ENCODE measurements at regions not wholly inside any gene's neighbourhood (a gene's known extent, or its start where the extent isn't known, plus 50 kb on each side); places are given as distances from the start of the nearest gene placed in this dataset.

DNA sequence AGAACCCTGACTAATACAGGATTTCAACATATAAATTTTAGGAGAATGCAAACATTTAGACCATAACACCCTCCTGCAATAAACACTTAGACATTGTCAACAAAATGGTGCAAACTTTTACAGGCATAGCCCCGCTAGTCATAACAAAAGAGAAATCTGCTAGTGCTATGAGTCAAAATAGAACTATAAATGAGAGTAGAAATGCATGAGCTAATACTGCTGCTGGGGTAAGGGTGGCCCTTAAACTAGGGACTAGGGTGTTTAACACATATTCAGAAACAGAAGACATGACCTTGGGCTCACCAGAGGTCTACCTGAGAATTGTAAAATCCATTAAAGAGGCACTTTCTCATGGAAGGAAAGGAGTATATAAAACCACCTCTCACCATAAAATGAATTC, 131.6 kb downstream of the TLR4 start:
- TF ChIP-seq, protein P1, sequence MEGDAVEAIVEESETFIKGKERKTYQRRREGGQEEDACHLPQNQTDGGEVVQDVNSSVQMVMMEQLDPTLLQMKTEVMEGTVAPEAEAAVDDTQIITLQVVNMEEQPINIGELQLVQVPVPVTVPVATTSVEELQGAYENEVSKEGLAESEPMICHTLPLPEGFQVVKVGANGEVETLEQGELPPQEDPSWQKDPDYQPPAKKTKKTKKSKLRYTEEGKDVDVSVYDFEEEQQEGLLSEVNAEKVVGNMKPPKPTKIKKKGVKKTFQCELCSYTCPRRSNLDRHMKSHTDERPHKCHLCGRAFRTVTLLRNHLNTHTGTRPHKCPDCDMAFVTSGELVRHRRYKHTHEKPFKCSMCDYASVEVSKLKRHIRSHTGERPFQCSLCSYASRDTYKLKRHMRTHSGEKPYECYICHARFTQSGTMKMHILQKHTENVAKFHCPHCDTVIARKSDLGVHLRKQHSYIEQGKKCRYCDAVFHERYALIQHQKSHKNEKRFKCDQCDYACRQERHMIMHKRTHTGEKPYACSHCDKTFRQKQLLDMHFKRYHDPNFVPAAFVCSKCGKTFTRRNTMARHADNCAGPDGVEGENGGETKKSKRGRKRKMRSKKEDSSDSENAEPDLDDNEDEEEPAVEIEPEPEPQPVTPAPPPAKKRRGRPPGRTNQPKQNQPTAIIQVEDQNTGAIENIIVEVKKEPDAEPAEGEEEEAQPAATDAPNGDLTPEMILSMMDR (IDR thresholded peaks at IDR 0.05; ENCODE audit: low read depth, low read length), result no peak
- TF ChIP-seq MYC (IDR thresholded peaks at IDR 0.05; ENCODE audit: low read depth, low read length) (no peak), POLR2A (IDR thresholded peaks at IDR 0.05; ENCODE audit: extremely low read depth, insufficient read length) (no peak)
